WTC11 (cell line): ENCODE measurements at regions not wholly inside any gene's neighbourhood (a gene's known extent, or its start where the extent isn't known, plus 50 kb on each side); places are given as distances from the start of the nearest gene placed in this dataset.
"Not testable (repeated sequence)": the region's sequence is repeated elsewhere in the genome, so short reads cannot be mapped to it uniquely, and the experiment has no call there.

Experiments
- ATAC-seq: fragments of 200-7000 bp; cut with Tn5 transposase; 2 replicates; pipeline ENCODE4 v1.10.0; 2021; ENCODE audit warnings: mild to moderate bottlenecking, moderate library complexity
- CTCF ChIA-PET: fragments of 300-600 bp; sonication (Branson Sonifier 250); formaldehyde crosslinking; loops from one replicate; lab custom pipeline; 2021; ENCODE audit warnings: antibody characterized with exemption; lab: Charles Lee
- POLR2A ChIA-PET: fragments of 350-600 bp; sonication (Branson Sonifier 250); formaldehyde crosslinking; loops from one replicate; lab custom pipeline; 2021; ENCODE audit warnings: antibody characterized with exemption; lab: Charles Lee
- DNase-seq: peaks from one replicate; pipeline ENCODE4 v3.0.0; 2021; ENCODE audit warnings: low spot score
- H3K27ac Mint-ChIP-seq: 2 replicates; pipeline ENCODE4 v1.8.0; 2021; ENCODE audit warnings: mixed read lengths
- H3K27me3 Mint-ChIP-seq: 2 replicates; pipeline ENCODE4 v1.8.0; 2021; ENCODE audit warnings: low read depth, mild to moderate bottlenecking, moderate library complexity, mixed read lengths
- H3K36me3 Mint-ChIP-seq: 2 replicates; pipeline ENCODE4 v1.8.0; 2021; ENCODE audit warnings: mixed read lengths
- H3K4me1 Mint-ChIP-seq: 2 replicates; pipeline ENCODE4 v1.8.0; 2022; ENCODE audit warnings: mixed read lengths
- H3K4me3 Mint-ChIP-seq: 2 replicates; pipeline ENCODE4 v1.8.0; 2021; ENCODE audit warnings: mild to moderate bottlenecking, moderate library complexity, mixed read lengths
- H3K9me3 Mint-ChIP-seq: 2 replicates; pipeline ENCODE4 v1.8.0; 2021; ENCODE audit warnings: mixed read lengths
- CREB1 ChIP-seq: sonication (generic); formaldehyde crosslinking; IDR thresholded peaks from 2 replicates; pipeline ENCODE4 v1.8.0; 2023; ENCODE audit warnings: mild to moderate bottlenecking, missing genetic modification reagents
- HMGA2 ChIP-seq: fragments of 250-450 bp; sonication (Bioruptor Pico); IDR thresholded peaks from 2 replicates; pipeline ENCODE4 v1.4.0; 2021; ENCODE audit warnings: mild to moderate bottlenecking, moderate library complexity
- KAT7 ChIP-seq: sonication (generic); formaldehyde crosslinking; IDR thresholded peaks from 2 replicates; pipeline ENCODE4 v1.8.1; 2023; ENCODE audit warnings: missing genetic modification reagents, mild to moderate bottlenecking, borderline replicate concordance
- NR3C1 ChIP-seq: sonication (generic); formaldehyde crosslinking; conservative IDR thresholded peaks from 2 replicates; pipeline ENCODE4 v1.8.1; 2023; ENCODE audit warnings: low read depth, mild to moderate bottlenecking, missing genetic modification reagents
- SMAD4 ChIP-seq: sonication (generic); formaldehyde crosslinking; IDR thresholded peaks from 2 replicates; pipeline ENCODE4 v1.8.0; 2022; ENCODE audit warnings: mild to moderate bottlenecking, missing genetic modification reagents
- TEAD1 ChIP-seq: sonication (generic); formaldehyde crosslinking; IDR thresholded peaks from 2 replicates; pipeline ENCODE4 v1.8.0; 2022; ENCODE audit warnings: mild to moderate bottlenecking, missing genetic modification reagents
- ZBTB21 ChIP-seq: sonication (generic); formaldehyde crosslinking; IDR thresholded peaks from 2 replicates; pipeline ENCODE4 v1.8.1; 2023; ENCODE audit warnings: mild to moderate bottlenecking, missing genetic modification reagents, borderline replicate concordance
- TF ChIP-seq, protein P1 (sequence below): sonication (generic); formaldehyde crosslinking; IDR thresholded peaks from 2 replicates; pipeline ENCODE4 v1.8.0; 2023; ENCODE audit warnings: missing genetic modification reagents
- TF ChIP-seq, protein P2 (sequence below): sonication (generic); formaldehyde crosslinking; IDR thresholded peaks from 2 replicates; pipeline ENCODE4 v1.8.1; 2022; ENCODE audit warnings: mild to moderate bottlenecking, missing genetic modification reagents, moderate library complexity, borderline replicate concordance
- TF ChIP-seq, protein P3 (sequence below): fragments of 250-450 bp; sonication (Bioruptor Pico); IDR thresholded peaks from 2 replicates; pipeline ENCODE4 v1.9.0; 2021; ENCODE audit warnings: moderate library complexity, mild to moderate bottlenecking, inconsistent platforms, borderline replicate concordance
- TF ChIP-seq, protein P4 (sequence below): fragments of 250-450 bp; sonication (Bioruptor Pico); IDR thresholded peaks from 2 replicates; pipeline ENCODE4 v1.9.0; 2021; ENCODE audit warnings: mild to moderate bottlenecking, borderline replicate concordance
- TF ChIP-seq, protein P5 (sequence below): sonication (generic); formaldehyde crosslinking; IDR thresholded peaks from 2 replicates; pipeline ENCODE4 v1.8.1; 2022; ENCODE audit warnings: missing genetic modification reagents, borderline replicate concordance
- TF ChIP-seq, protein P6 (sequence below): sonication (generic); formaldehyde crosslinking; IDR thresholded peaks from 2 replicates; pipeline ENCODE4 v1.8.0; 2022; ENCODE audit warnings: mild to moderate bottlenecking, missing genetic modification reagents
- TF ChIP-seq, protein P7 (sequence below): sonication (generic); formaldehyde crosslinking; IDR thresholded peaks from 2 replicates; pipeline ENCODE4 v1.8.0; 2022; ENCODE audit warnings: mild to moderate bottlenecking, missing genetic modification reagents
- TF ChIP-seq, protein P8 (sequence below): sonication (generic); formaldehyde crosslinking; IDR thresholded peaks from 2 replicates; pipeline ENCODE4 v1.8.1; 2023; ENCODE audit warnings: mild to moderate bottlenecking, missing genetic modification reagents
- TF ChIP-seq, protein P9 (sequence below): sonication (generic); formaldehyde crosslinking; IDR thresholded peaks from 2 replicates; pipeline ENCODE4 v1.8.0; 2023; ENCODE audit warnings: mild to moderate bottlenecking, missing genetic modification reagents

DNA sequence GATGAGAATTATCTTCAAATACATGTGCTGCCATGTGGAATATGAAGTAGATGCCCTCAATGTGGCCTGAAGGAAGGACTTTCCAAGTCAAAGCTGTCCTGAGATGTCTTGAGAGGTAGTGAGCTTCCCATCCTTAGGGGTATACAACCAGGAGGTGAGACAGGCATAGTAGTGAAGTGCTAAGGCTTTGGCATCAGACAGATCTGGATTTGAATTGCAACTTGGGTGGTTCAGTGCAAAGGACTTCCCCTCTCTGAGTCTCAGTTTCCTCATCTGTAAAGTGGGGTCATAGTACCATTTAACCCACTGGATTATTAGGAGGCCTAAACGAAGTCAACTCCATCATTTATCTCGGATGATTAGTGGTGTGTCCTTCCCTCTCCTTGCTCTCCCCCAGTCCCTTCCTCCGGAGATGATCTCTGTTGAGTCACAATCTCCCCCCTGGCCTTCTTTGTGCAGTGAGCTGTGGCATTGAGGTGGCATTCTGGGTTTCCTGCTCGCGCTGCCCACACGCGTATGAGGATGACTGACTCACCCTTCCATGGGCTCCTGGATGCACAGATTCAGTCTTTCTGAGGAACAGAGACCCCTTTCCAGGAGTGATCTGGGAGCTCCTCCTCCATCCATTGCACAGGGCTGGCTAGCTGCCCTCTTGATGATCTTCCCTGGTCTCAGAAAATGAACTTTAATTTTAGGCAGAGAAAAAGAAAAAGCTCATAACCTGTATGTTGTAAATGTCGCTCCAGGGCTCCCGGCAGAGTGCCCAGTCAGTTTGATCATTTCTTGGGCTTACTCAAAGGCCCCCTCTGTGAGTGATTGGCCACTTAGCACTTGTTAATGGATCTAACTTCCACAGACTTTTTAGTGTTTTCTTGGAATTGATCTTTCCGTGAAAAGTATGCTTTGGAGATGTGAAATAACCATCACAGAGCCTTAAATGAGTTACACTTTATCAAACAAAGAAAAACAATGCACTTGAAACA is 354.6 kb downstream of the PTPRU start:
- H3K9me3 Mint-ChIP-seq, result peaks cover 13% of the 10 kb centered on the region
- CTCF ChIA-PET, result no interaction called here
- no peak overlapping the region for H3K4me3 Mint-ChIP-seq
- POLR2A ChIA-PET, result no interaction called here
- H3K27ac Mint-ChIP-seq, result no peak overlapping the region
- DNase-seq (no peak), ATAC-seq (no peak)
- TF ChIP-seq, protein P1, sequence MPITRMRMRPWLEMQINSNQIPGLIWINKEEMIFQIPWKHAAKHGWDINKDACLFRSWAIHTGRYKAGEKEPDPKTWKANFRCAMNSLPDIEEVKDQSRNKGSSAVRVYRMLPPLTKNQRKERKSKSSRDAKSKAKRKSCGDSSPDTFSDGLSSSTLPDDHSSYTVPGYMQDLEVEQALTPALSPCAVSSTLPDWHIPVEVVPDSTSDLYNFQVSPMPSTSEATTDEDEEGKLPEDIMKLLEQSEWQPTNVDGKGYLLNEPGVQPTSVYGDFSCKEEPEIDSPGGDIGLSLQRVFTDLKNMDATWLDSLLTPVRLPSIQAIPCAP (CRISPR knock-in tag), result no peak
- TF ChIP-seq TEAD1 (no peak), KAT7 (CRISPR knock-in tag) (no peak), SMAD4 (no peak), NR3C1 (CRISPR knock-in tag) (no peak), ZBTB21 (no peak), CREB1 (CRISPR knock-in tag) (no peak), HMGA2 (CRISPR knock-in tag) (no peak)
- TF ChIP-seq, protein P2, sequence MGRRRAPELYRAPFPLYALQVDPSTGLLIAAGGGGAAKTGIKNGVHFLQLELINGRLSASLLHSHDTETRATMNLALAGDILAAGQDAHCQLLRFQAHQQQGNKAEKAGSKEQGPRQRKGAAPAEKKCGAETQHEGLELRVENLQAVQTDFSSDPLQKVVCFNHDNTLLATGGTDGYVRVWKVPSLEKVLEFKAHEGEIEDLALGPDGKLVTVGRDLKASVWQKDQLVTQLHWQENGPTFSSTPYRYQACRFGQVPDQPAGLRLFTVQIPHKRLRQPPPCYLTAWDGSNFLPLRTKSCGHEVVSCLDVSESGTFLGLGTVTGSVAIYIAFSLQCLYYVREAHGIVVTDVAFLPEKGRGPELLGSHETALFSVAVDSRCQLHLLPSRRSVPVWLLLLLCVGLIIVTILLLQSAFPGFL (CRISPR knock-in tag), result no peak
- TF ChIP-seq, protein P3, sequence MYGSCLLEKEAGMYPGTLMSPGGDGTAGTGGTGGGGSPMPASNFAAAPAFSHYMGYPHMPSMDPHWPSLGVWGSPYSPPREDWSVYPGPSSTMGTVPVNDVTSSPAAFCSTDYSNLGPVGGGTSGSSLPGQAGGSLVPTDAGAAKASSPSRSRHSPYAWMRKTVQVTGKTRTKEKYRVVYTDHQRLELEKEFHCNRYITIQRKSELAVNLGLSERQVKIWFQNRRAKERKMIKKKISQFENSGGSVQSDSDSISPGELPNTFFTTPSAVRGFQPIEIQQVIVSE (CRISPR knock-in tag), result no peak
- TF ChIP-seq, protein P4, sequence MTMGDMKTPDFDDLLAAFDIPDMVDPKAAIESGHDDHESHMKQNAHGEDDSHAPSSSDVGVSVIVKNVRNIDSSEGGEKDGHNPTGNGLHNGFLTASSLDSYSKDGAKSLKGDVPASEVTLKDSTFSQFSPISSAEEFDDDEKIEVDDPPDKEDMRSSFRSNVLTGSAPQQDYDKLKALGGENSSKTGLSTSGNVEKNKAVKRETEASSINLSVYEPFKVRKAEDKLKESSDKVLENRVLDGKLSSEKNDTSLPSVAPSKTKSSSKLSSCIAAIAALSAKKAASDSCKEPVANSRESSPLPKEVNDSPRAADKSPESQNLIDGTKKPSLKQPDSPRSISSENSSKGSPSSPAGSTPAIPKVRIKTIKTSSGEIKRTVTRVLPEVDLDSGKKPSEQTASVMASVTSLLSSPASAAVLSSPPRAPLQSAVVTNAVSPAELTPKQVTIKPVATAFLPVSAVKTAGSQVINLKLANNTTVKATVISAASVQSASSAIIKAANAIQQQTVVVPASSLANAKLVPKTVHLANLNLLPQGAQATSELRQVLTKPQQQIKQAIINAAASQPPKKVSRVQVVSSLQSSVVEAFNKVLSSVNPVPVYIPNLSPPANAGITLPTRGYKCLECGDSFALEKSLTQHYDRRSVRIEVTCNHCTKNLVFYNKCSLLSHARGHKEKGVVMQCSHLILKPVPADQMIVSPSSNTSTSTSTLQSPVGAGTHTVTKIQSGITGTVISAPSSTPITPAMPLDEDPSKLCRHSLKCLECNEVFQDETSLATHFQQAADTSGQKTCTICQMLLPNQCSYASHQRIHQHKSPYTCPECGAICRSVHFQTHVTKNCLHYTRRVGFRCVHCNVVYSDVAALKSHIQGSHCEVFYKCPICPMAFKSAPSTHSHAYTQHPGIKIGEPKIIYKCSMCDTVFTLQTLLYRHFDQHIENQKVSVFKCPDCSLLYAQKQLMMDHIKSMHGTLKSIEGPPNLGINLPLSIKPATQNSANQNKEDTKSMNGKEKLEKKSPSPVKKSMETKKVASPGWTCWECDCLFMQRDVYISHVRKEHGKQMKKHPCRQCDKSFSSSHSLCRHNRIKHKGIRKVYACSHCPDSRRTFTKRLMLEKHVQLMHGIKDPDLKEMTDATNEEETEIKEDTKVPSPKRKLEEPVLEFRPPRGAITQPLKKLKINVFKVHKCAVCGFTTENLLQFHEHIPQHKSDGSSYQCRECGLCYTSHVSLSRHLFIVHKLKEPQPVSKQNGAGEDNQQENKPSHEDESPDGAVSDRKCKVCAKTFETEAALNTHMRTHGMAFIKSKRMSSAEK, result no peak
- TF ChIP-seq, protein P5, sequence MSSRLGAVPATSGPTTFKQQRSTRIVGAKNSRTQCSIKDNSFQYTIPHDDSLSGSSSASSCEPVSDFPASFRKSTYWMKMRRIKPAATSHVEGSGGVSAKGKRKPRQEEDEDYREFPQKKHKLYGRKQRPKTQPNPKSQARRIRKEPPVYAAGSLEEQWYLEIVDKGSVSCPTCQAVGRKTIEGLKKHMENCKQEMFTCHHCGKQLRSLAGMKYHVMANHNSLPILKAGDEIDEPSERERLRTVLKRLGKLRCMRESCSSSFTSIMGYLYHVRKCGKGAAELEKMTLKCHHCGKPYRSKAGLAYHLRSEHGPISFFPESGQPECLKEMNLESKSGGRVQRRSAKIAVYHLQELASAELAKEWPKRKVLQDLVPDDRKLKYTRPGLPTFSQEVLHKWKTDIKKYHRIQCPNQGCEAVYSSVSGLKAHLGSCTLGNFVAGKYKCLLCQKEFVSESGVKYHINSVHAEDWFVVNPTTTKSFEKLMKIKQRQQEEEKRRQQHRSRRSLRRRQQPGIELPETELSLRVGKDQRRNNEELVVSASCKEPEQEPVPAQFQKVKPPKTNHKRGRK (CRISPR knock-in tag), result no peak
- TF ChIP-seq, protein P6, sequence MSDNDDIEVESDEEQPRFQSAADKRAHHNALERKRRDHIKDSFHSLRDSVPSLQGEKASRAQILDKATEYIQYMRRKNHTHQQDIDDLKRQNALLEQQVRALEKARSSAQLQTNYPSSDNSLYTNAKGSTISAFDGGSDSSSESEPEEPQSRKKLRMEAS (CRISPR knock-in tag), result no peak
- TF ChIP-seq, protein P7, sequence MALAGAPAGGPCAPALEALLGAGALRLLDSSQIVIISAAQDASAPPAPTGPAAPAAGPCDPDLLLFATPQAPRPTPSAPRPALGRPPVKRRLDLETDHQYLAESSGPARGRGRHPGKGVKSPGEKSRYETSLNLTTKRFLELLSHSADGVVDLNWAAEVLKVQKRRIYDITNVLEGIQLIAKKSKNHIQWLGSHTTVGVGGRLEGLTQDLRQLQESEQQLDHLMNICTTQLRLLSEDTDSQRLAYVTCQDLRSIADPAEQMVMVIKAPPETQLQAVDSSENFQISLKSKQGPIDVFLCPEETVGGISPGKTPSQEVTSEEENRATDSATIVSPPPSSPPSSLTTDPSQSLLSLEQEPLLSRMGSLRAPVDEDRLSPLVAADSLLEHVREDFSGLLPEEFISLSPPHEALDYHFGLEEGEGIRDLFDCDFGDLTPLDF (CRISPR knock-in tag), result no peak
- TF ChIP-seq, protein P8, sequence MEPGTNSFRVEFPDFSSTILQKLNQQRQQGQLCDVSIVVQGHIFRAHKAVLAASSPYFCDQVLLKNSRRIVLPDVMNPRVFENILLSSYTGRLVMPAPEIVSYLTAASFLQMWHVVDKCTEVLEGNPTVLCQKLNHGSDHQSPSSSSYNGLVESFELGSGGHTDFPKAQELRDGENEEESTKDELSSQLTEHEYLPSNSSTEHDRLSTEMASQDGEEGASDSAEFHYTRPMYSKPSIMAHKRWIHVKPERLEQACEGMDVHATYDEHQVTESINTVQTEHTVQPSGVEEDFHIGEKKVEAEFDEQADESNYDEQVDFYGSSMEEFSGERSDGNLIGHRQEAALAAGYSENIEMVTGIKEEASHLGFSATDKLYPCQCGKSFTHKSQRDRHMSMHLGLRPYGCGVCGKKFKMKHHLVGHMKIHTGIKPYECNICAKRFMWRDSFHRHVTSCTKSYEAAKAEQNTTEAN, result no peak
- TF ChIP-seq, protein P9, sequence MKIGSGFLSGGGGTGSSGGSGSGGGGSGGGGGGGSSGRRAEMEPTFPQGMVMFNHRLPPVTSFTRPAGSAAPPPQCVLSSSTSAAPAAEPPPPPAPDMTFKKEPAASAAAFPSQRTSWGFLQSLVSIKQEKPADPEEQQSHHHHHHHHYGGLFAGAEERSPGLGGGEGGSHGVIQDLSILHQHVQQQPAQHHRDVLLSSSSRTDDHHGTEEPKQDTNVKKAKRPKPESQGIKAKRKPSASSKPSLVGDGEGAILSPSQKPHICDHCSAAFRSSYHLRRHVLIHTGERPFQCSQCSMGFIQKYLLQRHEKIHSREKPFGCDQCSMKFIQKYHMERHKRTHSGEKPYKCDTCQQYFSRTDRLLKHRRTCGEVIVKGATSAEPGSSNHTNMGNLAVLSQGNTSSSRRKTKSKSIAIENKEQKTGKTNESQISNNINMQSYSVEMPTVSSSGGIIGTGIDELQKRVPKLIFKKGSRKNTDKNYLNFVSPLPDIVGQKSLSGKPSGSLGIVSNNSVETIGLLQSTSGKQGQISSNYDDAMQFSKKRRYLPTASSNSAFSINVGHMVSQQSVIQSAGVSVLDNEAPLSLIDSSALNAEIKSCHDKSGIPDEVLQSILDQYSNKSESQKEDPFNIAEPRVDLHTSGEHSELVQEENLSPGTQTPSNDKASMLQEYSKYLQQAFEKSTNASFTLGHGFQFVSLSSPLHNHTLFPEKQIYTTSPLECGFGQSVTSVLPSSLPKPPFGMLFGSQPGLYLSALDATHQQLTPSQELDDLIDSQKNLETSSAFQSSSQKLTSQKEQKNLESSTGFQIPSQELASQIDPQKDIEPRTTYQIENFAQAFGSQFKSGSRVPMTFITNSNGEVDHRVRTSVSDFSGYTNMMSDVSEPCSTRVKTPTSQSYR (CRISPR knock-in tag), result no peak
- peaks cover 4% of the 10 kb centered on the region; the same call in 1 of the 2 replicates for H3K4me1 Mint-ChIP-seq
- H3K36me3 Mint-ChIP-seq, result no peaks in the 10 kb centered on the region
- H3K27me3 Mint-ChIP-seq, result no peaks in the 10 kb centered on the region

DNA sequence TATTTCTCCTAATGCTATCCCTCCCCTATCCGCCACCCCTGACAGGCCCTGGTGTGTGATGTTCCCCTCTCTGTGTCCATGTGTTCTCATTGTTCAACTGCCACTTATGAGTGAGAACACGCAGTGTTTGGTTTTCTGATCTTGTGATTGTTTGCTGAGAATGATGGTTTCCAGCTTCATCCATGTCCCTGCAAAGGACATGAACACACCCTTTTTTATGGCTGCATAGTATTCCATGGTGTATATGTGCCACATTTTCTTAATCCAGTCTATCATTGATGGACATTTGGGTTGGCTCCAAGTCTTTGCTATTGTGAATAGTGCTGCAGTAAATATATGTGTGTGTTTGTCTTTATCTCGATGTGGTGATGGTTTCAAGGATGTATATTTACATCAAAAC is 353.4 kb downstream of the PTPRU start:
- H3K4me3 Mint-ChIP-seq, H3K36me3 Mint-ChIP-seq, DNase-seq, H3K27ac Mint-ChIP-seq, ATAC-seq, POLR2A ChIA-PET, H3K27me3 Mint-ChIP-seq, CTCF ChIA-PET, H3K4me1 Mint-ChIP-seq: not testable (repeated sequence)
- peaks cover 13% of the 10 kb centered on the region for H3K9me3 Mint-ChIP-seq
